HG03565 (cell line): ENCODE measurements at regions not wholly inside any gene's neighbourhood (a gene's known extent, or its start where the extent isn't known, plus 50 kb on each side); places are given as distances from the start of the nearest gene placed in this dataset.

Source experiments
- ATAC-seq: cut with Tn5 transposase; IDR thresholded peaks from one replicate; pipeline ENCODE4 v1.9.1; 2021; ENCODE audit warnings: mild to moderate bottlenecking, moderate library complexity; ENCODE audit not compliant: unreplicated experiment

GRCh38 chr2:2527148-2527547 lies 196.1 kb upstream of the MYT1L start:
- ATAC-seq = no peak

DNA sequence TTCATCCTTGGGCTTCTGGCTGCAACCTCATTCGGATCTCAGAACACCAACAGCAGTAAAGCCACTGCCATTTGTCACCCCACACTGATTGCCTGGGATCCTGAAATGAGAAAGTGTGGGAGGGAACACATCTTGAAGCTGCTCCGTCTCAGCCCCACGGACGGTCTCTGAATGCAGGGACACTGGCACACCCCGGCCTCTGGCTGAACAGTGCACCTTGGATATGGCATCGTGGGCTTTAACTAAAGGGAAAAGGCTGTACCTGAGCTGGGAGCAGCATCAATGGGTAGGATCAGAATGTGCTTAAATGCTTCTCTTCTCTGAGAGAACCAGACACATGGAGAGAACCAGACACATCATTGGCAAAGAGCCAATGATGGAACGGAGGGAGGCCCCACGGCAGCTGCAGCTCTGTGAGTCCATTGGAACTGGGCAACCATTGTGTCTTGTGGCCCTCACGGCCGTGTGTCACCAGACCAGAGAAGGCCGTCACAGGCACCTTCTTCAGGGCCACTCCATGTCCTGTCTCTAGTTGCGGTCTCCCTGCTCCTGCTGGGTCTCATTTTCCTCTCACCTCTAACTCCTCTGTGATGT lies 193.4 kb upstream of the MYT1L start:
- no peak for ATAC-seq

- no peak for ATAC-seq
Observed at GRCh38 chr2:2523461-2524347, 192.6 kb upstream of the MYT1L start.

GRCh38 chr2:2520401-2520811 lies 189.3 kb upstream of the MYT1L start:
- ATAC-seq = no peak

DNA sequence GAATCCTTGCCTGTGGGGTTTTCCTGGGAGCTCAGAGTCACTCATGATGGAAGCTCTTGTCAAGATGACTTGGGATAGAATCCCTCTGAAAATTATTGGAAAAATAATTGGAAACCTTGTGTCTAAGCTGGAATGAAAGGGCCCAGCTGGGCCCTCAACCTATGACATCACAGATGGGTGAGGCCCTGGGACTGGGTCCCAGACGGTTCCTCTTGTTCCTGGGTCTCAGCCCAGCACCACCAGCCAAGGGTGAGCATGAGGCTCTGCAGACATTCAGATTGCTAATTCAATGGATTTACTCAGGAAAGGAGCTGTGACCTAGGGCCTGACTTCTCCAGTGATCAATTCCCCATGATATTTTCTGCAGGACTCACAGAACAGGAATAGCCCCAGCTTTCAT lies 188.3 kb upstream of the MYT1L start:
- ATAC-seq = no peak

GRCh38 chr2:2517399-2517798 lies 186.3 kb upstream of the MYT1L start:
- no peak for ATAC-seq

GRCh38 chr2:2516386-2516785 lies 185.3 kb upstream of the MYT1L start:
- no peak for ATAC-seq

- no peak for ATAC-seq
Observed at GRCh38 chr2:2512931-2513330, 181.9 kb upstream of the MYT1L start.

- no peak for ATAC-seq
Observed at GRCh38 chr2:2507417-2507997, 176.4 kb upstream of the MYT1L start.

GRCh38 chr2:2506536-2506935 lies 175.5 kb upstream of the MYT1L start:
- ATAC-seq = no peak

GRCh38 chr2:2505604-2506003 lies 174.5 kb upstream of the MYT1L start:
- no peak for ATAC-seq

- no peak for ATAC-seq
Observed at GRCh38 chr2:2503864-2504418, 172.9 kb upstream of the MYT1L start.

DNA sequence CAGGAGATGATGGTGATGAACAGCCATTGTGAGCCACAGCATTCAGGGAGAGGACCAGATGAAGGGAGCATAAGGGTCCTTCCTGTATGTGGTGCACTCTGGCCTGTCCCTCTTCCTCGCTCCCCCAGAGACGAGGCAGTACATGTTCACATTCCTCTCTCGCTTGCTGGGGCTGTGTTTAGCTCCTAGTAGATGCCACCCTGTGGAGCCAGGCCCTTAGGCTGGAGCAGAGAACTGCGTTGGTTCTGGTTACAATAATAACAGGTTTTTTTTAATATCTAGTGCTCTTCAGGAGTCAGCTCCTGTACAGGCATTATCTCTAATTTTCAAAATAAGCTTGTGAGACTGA lies 171.1 kb upstream of the MYT1L start:
- no peak for ATAC-seq

- ATAC-seq = no peak
Observed at GRCh38 chr2:2501454-2502200, 170.6 kb upstream of the MYT1L start.

GRCh38 chr2:2495606-2496005 lies 164.5 kb upstream of the MYT1L start:
- ATAC-seq = no peak

GRCh38 chr2:2493496-2493895 lies 162.4 kb upstream of the MYT1L start:
- ATAC-seq = no peak

- no peak for ATAC-seq
Observed at GRCh38 chr2:2492800-2493199, 161.7 kb upstream of the MYT1L start.

DNA sequence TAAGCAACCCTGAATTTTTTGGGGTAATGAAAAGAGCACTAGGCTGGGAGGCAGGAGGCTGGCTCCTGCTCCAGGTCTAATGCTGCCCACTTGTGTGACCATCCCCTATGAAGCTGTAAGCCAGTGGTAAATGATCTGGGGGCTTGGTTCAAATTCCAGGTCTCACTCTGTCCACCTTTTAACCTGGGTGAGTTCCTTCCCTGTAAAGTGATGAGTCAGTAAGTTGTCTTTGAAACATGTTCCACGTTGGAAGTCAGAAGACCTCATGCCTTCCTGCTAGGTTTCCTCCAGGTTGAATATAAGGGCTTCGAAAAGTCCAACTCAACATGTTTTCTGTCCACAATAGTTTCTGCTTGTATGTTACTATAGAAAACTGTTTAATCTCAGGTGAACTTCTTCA lies 160.9 kb upstream of the MYT1L start:
- ATAC-seq = no peak

DNA sequence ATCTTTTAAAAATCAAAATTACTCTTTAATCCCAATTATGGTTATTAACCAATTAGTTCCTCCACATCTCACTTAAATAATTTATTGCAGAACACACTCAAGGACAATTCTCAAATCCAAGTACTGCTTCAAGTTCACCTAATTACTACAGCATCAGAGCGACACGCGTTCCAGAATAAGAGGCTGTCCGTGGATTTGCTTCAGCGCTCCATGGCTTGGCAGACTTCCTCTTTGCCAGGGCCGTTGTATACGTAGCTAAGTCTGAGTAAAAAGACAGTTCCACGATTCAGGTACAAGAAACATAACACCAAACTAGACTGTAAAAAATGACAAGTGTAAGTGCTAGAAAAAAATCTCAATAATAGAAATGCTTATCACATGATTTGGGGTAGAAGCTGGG lies 153.2 kb upstream of the MYT1L start:
- no peak for ATAC-seq

DNA sequence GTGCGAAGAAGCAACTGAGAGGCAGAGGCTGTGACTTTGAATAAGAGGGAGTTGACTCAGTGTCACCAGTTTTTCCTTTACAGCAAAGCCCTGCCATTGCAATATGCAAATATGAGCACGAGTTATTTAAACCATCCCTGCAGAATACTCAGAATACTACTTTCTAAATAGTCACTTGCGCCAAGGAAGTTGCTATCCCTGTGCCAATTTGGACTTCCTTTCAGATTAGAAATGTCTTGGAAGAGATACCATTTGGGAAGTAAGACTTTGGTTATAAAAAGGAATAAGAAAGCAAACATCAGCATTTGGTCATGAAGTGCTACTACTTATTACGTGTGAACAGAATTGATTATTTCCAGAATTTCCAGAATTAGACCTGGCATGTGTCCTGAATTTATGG lies 151.8 kb upstream of the MYT1L start:
- no peak for ATAC-seq

DNA sequence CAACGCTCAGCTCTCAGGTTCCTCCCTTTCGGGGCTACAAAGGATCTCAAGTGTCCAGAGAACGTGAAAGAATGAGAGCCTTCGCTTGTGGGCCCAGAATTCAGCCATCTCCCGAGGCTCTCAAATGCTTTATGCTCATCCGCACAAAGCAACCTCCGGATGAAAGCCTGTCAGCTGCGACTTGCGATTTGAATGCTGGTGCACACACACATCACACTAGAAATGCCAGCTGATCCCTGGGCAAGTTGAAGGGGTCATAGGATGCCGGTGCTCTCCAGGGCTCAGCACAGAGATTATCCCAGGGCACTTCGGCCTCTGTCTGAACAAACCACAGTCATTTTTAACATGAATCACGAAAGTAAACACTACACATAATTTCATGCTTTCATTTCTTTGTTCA lies 141.8 kb upstream of the MYT1L start:
- ATAC-seq = no peak
